Smooth muscle cell (in vitro differentiated cells): ENCODE measurements at regions not wholly inside any gene's neighbourhood (a gene's known extent, or its start where the extent isn't known, plus 50 kb on each side); places are given as distances from the start of the nearest gene placed in this dataset.
"Not testable (repeated sequence)": the region's sequence is repeated elsewhere in the genome, so short reads cannot be mapped to it uniquely, and the experiment has no call there.

Source experiments
- DNase-seq: peaks from one replicate; lab custom pipeline; 2025; ENCODE audit not compliant: unreplicated experiment; lab: John Stamatoyannopoulos, UW
- H2AFZ ChIP-seq: fragments of 200-600 bp; sonication (generic); 2 replicates; pipeline ENCODE4 v1.6.0; 2016; ENCODE audit warnings: antibody characterized with exemption, low read depth, mild to moderate bottlenecking
- H3F3A ChIP-seq: fragments of 200-600 bp; sonication (generic); 2 replicates; pipeline ENCODE4 v1.6.0; 2017; ENCODE audit warnings: antibody characterized with exemption, low read depth
- H3K27ac ChIP-seq: fragments of 200-600 bp; sonication (generic); 2 replicates; pipeline ENCODE4 v1.5.1; 2016; ENCODE audit warnings: low read depth, mild to moderate bottlenecking
- H3K27me3 ChIP-seq: fragments of 200-600 bp; sonication (generic); 2 replicates; pipeline ENCODE4 v1.6.1; 2016; ENCODE audit warnings: low read depth, mild to moderate bottlenecking
- H3K36me3 ChIP-seq: fragments of 200-600 bp; sonication (generic); 2 replicates; pipeline ENCODE4 v1.5.1; 2016; ENCODE audit warnings: low read depth
- H3K4me1 ChIP-seq: fragments of 200-600 bp; sonication (generic); 2 replicates; pipeline ENCODE4 v1.5.1; 2016; ENCODE audit warnings: low read depth
- H3K4me2 ChIP-seq: fragments of 200-600 bp; sonication (generic); 2 replicates; pipeline ENCODE4 v1.6.0; 2016; ENCODE audit warnings: mild to moderate bottlenecking
- H3K4me3 ChIP-seq: fragments of 200-600 bp; sonication (generic); 2 replicates; pipeline ENCODE4 v1.5.1; 2016; ENCODE audit warnings: mild to moderate bottlenecking
- H3K79me2 ChIP-seq: fragments of 200-600 bp; sonication (generic); 2 replicates; pipeline ENCODE4 v1.6.0; 2016; ENCODE audit warnings: low read depth, mild to moderate bottlenecking
- H3K9ac ChIP-seq: fragments of 200-600 bp; sonication (generic); 2 replicates; pipeline ENCODE4 v1.6.0; 2016; ENCODE audit warnings: low read depth
- H3K9me3 ChIP-seq: fragments of 200-600 bp; sonication (generic); replicated peaks from 2 replicates; pipeline ENCODE4 v1.5.1; 2016; ENCODE audit warnings: low read depth
- H4K20me1 ChIP-seq: fragments of 200-600 bp; sonication (generic); 2 replicates; pipeline ENCODE4 v1.6.0; 2016; ENCODE audit warnings: low read depth
- CTCF ChIP-seq: fragments of 200-600 bp; sonication (generic); IDR thresholded peaks from 2 replicates; pipeline ENCODE4 v1.5.1; 2017; ENCODE audit warnings: borderline replicate concordance, mild to moderate bottlenecking, antibody characterized with exemption; ENCODE audit not compliant: insufficient read depth, poor library complexity, severe bottlenecking
- WGBS: methylation state at CpG from one replicate; pipeline ENCODE4 v1.1.7; 2016; ENCODE audit warnings: low lambda C conversion rate; 5-methylcytosine and 5-hydroxymethylcytosine counted together

DNA sequence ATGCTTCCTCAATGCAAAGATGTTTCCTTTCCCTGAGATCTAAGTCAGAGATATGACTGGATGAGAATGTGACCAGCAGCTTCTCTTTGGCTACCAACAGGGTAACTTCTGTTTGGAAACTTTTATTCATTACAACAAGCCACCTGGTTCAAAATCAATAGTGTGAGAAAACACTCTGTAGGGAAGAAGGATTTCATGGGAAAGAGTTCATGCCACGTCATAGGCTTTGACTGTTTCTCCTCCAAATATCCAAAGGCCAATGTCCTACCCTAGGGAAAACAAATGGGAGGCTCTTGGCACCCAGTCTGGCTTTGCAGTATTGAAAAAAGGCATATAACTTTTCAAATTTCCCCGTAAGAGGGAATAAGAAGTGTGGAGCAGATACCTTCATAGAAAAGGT is 245.5 kb downstream of the FNDC1 start:
- Histone ChIP-seq H3K36me3 (no peaks in the 10 kb centered on the region), H3K79me2 (no peaks in the 10 kb centered on the region), H3F3A (no peaks in the 10 kb centered on the region)

DNA sequence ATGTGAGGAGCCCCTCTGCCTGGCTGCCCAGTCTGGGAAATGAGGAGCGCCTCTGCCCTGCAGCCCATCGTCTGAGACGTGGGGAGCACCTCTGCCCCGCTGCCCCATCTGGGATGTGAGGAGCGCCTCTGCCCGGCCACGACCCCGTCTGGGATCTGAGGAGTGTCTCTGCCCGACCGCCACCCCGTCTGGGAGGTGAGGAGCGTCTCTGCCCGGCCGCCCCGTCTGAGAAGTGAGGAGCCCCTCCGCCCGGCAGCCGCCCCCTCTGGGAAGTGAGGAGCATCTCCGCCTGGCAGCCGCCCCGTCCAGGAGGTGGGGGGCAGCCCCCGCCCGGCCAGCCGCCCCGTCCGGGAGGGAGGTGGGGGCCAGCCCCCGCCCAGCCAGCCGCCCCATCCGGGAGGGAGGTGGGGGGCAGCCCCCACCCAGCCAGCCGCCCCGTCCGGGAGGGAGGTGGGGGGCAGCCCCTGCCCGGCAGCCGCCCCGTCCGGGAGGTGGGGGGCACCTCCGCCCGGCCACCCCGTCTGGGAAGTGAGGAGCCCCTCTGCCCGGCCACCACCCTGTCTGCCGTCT is 238.1 kb downstream of the FNDC1 start:
- not testable (repeated sequence) for H2AFZ ChIP-seq, H3F3A ChIP-seq, H3K36me3 ChIP-seq, H3K4me2 ChIP-seq, H3K4me1 ChIP-seq, H3K79me2 ChIP-seq, H3K27me3 ChIP-seq, H3K27ac ChIP-seq, DNase-seq, H4K20me1 ChIP-seq, H3K4me3 ChIP-seq, H3K9me3 ChIP-seq, H3K9ac ChIP-seq
- 94% methylated on average over 10 of the region's 41 CpGs for WGBS

More for the DNA sequence above, 245.5 kb downstream of the FNDC1 start:
- no peak for TF ChIP-seq CTCF
- Histone ChIP-seq H3K4me3 (no peak overlapping the region), H3K9me3 (peaks cover 11% of the 10 kb centered on the region), H2AFZ (no peak overlapping the region), H3K4me2 (no peak overlapping the region), H4K20me1 (no peaks in the 10 kb centered on the region), H3K4me1 (no peaks in the 10 kb centered on the region), H3K9ac (no peak overlapping the region), H3K27me3 (no peaks in the 10 kb centered on the region), H3K27ac (no peak overlapping the region)
- 81% methylated on average over 2 of the region's 2 CpGs for WGBS
- no peak for DNase-seq

- no peak overlapping the region for H3K27ac ChIP-seq
- H3K4me3 ChIP-seq = no peak overlapping the region
- no peak overlapping the region for H2AFZ ChIP-seq
- H3F3A ChIP-seq = no peaks in the 10 kb centered on the region
- no peaks in the 10 kb centered on the region for H3K36me3 ChIP-seq
- 65% methylated on average over 2 of the region's 2 CpGs for WGBS
- no peaks in the 10 kb centered on the region for H3K27me3 ChIP-seq
- H3K9ac ChIP-seq = no peak overlapping the region
- H3K4me1 ChIP-seq = no peaks in the 10 kb centered on the region
- H3K9me3 ChIP-seq = no peaks in the 10 kb centered on the region
- H3K79me2 ChIP-seq = no peaks in the 10 kb centered on the region
- no peaks in the 10 kb centered on the region for H4K20me1 ChIP-seq
- no peak overlapping the region for H3K4me2 ChIP-seq
- TF ChIP-seq CTCF = no peak
- DNase-seq = no peak
Measured at GRCh38 chr6:159404296-159404695, 235.1 kb downstream of the FNDC1 start.

GRCh38 chr6:159400826-159401225 is 231.6 kb downstream of the FNDC1 start:
- Histone ChIP-seq H3K9ac (no peak overlapping the region), H3K79me2 (no peaks in the 10 kb centered on the region), H3K4me2 (no peak overlapping the region), H3K4me1 (no peaks in the 10 kb centered on the region), H2AFZ (no peak overlapping the region), H3K27me3 (no peaks in the 10 kb centered on the region), H3K9me3 (no peaks in the 10 kb centered on the region), H4K20me1 (no peaks in the 10 kb centered on the region), H3K36me3 (no peaks in the 10 kb centered on the region), H3K4me3 (no peak overlapping the region), H3F3A (no peaks in the 10 kb centered on the region), H3K27ac (no peak overlapping the region)
- no peak for TF ChIP-seq CTCF
- WGBS = 76% methylated on average over 7 of the region's 7 CpGs
- DNase-seq = no peak
